Uterus (tissue), 3 donors: ENCODE measurements at regions not wholly inside any gene's neighbourhood (a gene's known extent, or its start where the extent isn't known, plus 50 kb on each side); places are given as distances from the start of the nearest gene placed in this dataset.
A peak's percentile ranks its signal among the peaks of the same experiment; 100 is the strongest.

ENCODE experiments used
- DNase-seq, 2 donors: peaks; one replicate each; pipeline ENCODE4 v3.0.0-alpha.2; 2019 to 2020
- H3K27ac ChIP-seq, 2 donors: fragments of 200-600 bp; sonication (generic); 1 replicate in 1 of 2; 2 replicates in 1 of 2; pipeline ENCODE4 v1.5.1; 2016 to 2018
- H3K27me3 ChIP-seq, 2 donors: fragments of 200-600 bp; sonication (generic); one replicate each; pipeline ENCODE4 v1.5.1; 2018 to 2019; ENCODE audit warnings: control low read depth in 1 of 2
- H3K36me3 ChIP-seq, 2 donors: fragments of 200-600 bp; sonication (generic); one replicate each; pipeline ENCODE4 v1.5.1; 2019; ENCODE audit warnings: control low read depth in 1 of 2
- H3K4me1 ChIP-seq, 2 donors: fragments of 200-600 bp; sonication (generic); one replicate each; pipeline ENCODE4 v1.5.1; 2018 to 2019; ENCODE audit warnings: control low read depth in 1 of 2
- H3K4me3 ChIP-seq, 2 donors: fragments of 200-600 bp; sonication (generic); 1 replicate in 1 of 2; 2 replicates in 1 of 2; pipeline ENCODE4 v1.5.1; 2018 to 2019; ENCODE audit warnings: mild to moderate bottlenecking in 1 of 2
- H3K9me3 ChIP-seq, 2 donors: fragments of 200-600 bp; sonication (generic); one replicate each; pipeline ENCODE4 v1.5.1; 2019; ENCODE audit warnings: control low read depth in 1 of 2
- POLR2A ChIP-seq, 2 donors: fragments of 450-650 bp; IDR thresholded peaks; one replicate each; pipeline ENCODE4 v1.6.1; 2016; ENCODE audit warnings: antibody characterized with exemption in 2 of 2, mild to moderate bottlenecking in 1 of 2, moderate library complexity in 1 of 2
- intact Hi-C: fragments of 100-400 bp; cut with DNase I; formaldehyde crosslinking; loops from one replicate; pipeline ENCODE4 v1.15.1; 2023; ENCODE audit warnings: low total_unique reads
- TF ChIP-seq, protein P1 (sequence below), 4 experiments: fragments of 200-600 bp in 2 of 4; fragments of 450-650 bp in 2 of 4; sonication (generic) in 2 of 4; IDR thresholded peaks; one replicate each; pipeline ENCODE4 v1.5.1; 2016 to 2019; ENCODE audit warnings: antibody characterized with exemption in 4 of 4, mild to moderate bottlenecking in 2 of 4, moderate library complexity in 1 of 4
- donor health status: DM: yes; HTN: yes; CAD: no.

DNA sequence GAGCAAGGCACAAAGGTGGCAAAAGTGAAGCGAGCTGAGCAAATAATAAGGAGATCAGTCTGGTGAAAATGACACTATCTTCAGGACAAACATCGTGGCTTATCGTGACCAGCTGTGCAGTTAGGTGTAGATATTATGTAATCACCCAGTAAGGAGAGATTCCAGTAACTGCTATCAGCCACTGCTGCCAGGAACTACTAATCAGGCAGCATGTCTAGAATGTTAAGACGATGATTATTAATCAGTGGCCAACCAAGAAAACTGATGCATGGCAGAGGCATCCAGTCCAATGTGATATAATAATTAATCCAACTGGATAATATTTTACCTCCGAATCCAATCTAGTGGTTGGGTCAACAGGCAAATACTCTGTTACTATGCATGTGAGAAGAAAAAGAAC, 252.7 kb upstream of the ZPLD1 start:
- H3K36me3 ChIP-seq: no peaks in the 10 kb centered on the region
- DNase-seq: no peak
- H3K9me3 ChIP-seq: no peaks in the 10 kb centered on the region
- no peak for TF ChIP-seq POLR2A (IDR thresholded peaks at IDR 0.05)
- TF ChIP-seq, protein P1, sequence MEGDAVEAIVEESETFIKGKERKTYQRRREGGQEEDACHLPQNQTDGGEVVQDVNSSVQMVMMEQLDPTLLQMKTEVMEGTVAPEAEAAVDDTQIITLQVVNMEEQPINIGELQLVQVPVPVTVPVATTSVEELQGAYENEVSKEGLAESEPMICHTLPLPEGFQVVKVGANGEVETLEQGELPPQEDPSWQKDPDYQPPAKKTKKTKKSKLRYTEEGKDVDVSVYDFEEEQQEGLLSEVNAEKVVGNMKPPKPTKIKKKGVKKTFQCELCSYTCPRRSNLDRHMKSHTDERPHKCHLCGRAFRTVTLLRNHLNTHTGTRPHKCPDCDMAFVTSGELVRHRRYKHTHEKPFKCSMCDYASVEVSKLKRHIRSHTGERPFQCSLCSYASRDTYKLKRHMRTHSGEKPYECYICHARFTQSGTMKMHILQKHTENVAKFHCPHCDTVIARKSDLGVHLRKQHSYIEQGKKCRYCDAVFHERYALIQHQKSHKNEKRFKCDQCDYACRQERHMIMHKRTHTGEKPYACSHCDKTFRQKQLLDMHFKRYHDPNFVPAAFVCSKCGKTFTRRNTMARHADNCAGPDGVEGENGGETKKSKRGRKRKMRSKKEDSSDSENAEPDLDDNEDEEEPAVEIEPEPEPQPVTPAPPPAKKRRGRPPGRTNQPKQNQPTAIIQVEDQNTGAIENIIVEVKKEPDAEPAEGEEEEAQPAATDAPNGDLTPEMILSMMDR (IDR thresholded peaks at IDR 0.05): no peak
- peaks cover 8 to 20% of the 10 kb centered on the region in 2 donors for H3K4me1 ChIP-seq
- H3K4me3 ChIP-seq: no peak overlapping the region
- intact Hi-C loops: no loop called here
- peak overlapping the region; percentile 81 to 93 for H3K27ac ChIP-seq
- H3K27me3 ChIP-seq: no peaks in the 10 kb centered on the region

GRCh38 chr3:102183186-102183585, 251.6 kb upstream of the ZPLD1 start:
- intact Hi-C loops: no loop called here
- no peak for DNase-seq
- Histone ChIP-seq H3K27ac (peak overlapping the region in 1 of 2 donors; percentile 18), H3K4me1 (peaks cover 8 to 20% of the 10 kb centered on the region in 2 donors), H3K4me3 (no peak overlapping the region), H3K9me3 (no peaks in the 10 kb centered on the region), H3K27me3 (no peaks in the 10 kb centered on the region), H3K36me3 (no peaks in the 10 kb centered on the region)
- TF ChIP-seq POLR2A (IDR thresholded peaks at IDR 0.05): no peak
- TF ChIP-seq, protein P1 (IDR thresholded peaks at IDR 0.05): no peak

GRCh38 chr3:102183623-102184022, 251.2 kb upstream of the ZPLD1 start:
- peaks cover 8 to 20% of the 10 kb centered on the region in 2 donors for H3K4me1 ChIP-seq
- no peak for TF ChIP-seq POLR2A (IDR thresholded peaks at IDR 0.05)
- TF ChIP-seq, protein P1 (IDR thresholded peaks at IDR 0.05): no peak
- intact Hi-C loops: no loop called here
- no peaks in the 10 kb centered on the region for H3K36me3 ChIP-seq
- no peak overlapping the region for H3K4me3 ChIP-seq
- H3K27ac ChIP-seq: peak overlapping the region in 1 of 2 donors; percentile 18
- H3K27me3 ChIP-seq: no peaks in the 10 kb centered on the region
- no peak for DNase-seq
- H3K9me3 ChIP-seq: no peaks in the 10 kb centered on the region

- intact Hi-C loops: no loop called here
- no peaks in the 10 kb centered on the region for H3K9me3 ChIP-seq
- no peaks in the 10 kb centered on the region for H3K36me3 ChIP-seq
- TF ChIP-seq, protein P1 (IDR thresholded peaks at IDR 0.05): no peak
- TF ChIP-seq POLR2A (IDR thresholded peaks at IDR 0.05): no peak
- no peaks in the 10 kb centered on the region for H3K27me3 ChIP-seq
- no peaks in the 10 kb centered on the region for H3K4me1 ChIP-seq
- H3K4me3 ChIP-seq: no peak overlapping the region
- no peak overlapping the region for H3K27ac ChIP-seq
- no peak for DNase-seq
These were observed 245.3 kb upstream of the ZPLD1 start for GRCh38 chr3:102189541-102189940.

- Histone ChIP-seq H3K27me3 (no peaks in the 10 kb centered on the region), H3K4me1 (no peaks in the 10 kb centered on the region), H3K36me3 (no peaks in the 10 kb centered on the region), H3K4me3 (no peak overlapping the region), H3K9me3 (no peaks in the 10 kb centered on the region), H3K27ac (no peak overlapping the region)
- no peak for DNase-seq
- intact Hi-C loops: no loop called here
- no peak for TF ChIP-seq POLR2A (IDR thresholded peaks at IDR 0.05)
- TF ChIP-seq, protein P1 (IDR thresholded peaks at IDR 0.05): no peak
These were observed 244.7 kb upstream of the ZPLD1 start for GRCh38 chr3:102189956-102190723.
